ENCODE measurements at regions not wholly inside any gene's neighbourhood (a gene's known extent, or its start where the extent isn't known, plus 50 kb on each side); places are given as distances from the start of the nearest gene placed in this dataset.

DNA sequence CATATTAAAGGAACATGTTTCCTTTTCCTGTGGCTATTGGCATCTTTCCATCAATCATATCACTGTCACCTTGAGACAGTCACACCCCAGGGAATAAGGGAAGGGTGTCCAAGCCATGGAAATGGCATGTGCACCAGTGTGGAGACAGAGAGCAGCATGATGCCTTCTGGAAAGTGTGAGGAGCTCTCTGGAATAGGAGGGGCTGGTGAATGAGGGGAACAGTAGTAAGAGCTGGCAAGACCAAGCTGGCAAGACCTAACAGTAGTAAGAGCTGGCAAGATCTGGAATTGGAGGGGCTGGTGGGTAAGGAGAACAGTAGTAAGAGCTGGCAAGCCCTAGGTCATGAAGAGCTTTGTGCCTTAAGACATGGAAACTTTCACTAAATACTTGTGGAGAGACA lies 186.7 kb downstream of the C1orf94 start:
- no peaks in the 10 kb centered on the region for H3K4me1 ChIP-seq (ENCODE audit: low read depth)
- no peak for DNase-seq (ENCODE audit: low read depth in 1 of 2, low spot score in 1 of 2)
- H3K27ac ChIP-seq, result no peak overlapping the region
- no peaks in the 10 kb centered on the region for H3K9me3 ChIP-seq (ENCODE audit: low read depth)
- TF ChIP-seq, protein P1, sequence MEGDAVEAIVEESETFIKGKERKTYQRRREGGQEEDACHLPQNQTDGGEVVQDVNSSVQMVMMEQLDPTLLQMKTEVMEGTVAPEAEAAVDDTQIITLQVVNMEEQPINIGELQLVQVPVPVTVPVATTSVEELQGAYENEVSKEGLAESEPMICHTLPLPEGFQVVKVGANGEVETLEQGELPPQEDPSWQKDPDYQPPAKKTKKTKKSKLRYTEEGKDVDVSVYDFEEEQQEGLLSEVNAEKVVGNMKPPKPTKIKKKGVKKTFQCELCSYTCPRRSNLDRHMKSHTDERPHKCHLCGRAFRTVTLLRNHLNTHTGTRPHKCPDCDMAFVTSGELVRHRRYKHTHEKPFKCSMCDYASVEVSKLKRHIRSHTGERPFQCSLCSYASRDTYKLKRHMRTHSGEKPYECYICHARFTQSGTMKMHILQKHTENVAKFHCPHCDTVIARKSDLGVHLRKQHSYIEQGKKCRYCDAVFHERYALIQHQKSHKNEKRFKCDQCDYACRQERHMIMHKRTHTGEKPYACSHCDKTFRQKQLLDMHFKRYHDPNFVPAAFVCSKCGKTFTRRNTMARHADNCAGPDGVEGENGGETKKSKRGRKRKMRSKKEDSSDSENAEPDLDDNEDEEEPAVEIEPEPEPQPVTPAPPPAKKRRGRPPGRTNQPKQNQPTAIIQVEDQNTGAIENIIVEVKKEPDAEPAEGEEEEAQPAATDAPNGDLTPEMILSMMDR (IDR thresholded peaks at IDR 0.05; ENCODE audit: low read depth, low read length), result no peak
- no peaks in the 10 kb centered on the region for H3K36me3 ChIP-seq
- H3K27me3 ChIP-seq, result peaks cover 18% of the 10 kb centered on the region
- H3K4me3 ChIP-seq, result no peak overlapping the region

DNA sequence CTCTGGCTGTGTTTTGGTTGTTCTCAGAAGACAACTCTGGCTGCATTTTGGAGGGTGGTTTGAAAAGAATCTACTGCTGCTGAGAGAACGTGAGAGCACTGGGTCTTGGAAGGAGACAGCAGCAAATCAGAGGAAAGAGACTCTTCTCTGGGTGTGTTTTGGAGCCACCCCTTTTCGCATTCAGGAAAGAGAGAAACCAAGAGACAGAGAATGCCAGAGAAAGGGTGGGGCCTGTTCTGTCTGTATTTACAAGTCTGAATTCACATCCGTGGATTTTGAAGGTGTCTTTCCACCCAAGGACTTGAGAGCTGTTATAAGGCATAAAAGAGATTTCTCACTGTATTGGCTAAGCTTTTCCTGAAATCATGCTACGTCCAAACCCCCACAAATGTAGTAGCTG lies 187.2 kb downstream of the C1orf94 start:
- no peaks in the 10 kb centered on the region for H3K36me3 ChIP-seq
- no peaks in the 10 kb centered on the region for H3K4me1 ChIP-seq (ENCODE audit: low read depth)
- no peak overlapping the region for H3K4me3 ChIP-seq
- TF ChIP-seq, protein P1 (IDR thresholded peaks at IDR 0.05; ENCODE audit: low read depth, low read length), result no peak
- H3K27ac ChIP-seq, result no peak overlapping the region
- no peak for DNase-seq (ENCODE audit: low read depth in 1 of 2, low spot score in 1 of 2)
- peaks cover 18% of the 10 kb centered on the region for H3K27me3 ChIP-seq
- no peaks in the 10 kb centered on the region for H3K9me3 ChIP-seq (ENCODE audit: low read depth)

DNA sequence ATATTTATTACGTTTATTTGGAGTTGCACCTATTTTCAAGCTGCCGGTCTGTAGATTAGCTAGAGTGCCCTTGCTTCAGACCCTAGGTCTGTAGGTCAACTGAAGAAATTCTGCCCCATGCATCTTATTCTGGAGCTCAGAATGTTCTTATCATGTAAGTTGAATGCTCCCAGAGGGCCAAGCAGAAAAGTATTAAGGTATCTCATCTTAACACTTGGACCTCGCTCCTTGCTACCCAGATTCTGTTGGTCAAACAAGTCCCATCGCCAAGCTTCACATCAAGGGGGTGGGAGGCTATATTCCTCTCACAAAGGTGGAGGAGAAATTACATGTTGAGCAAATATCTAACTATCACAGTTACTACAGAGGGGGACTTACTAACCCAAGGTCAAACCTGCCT lies 187.7 kb downstream of the C1orf94 start:
- Histone ChIP-seq H3K4me3 (no peak overlapping the region), H3K27me3 (peaks cover 18% of the 10 kb centered on the region), H3K4me1 (ENCODE audit: low read depth) (no peaks in the 10 kb centered on the region), H3K9me3 (ENCODE audit: low read depth) (no peaks in the 10 kb centered on the region), H3K27ac (no peak overlapping the region), H3K36me3 (no peaks in the 10 kb centered on the region)
- no peak for DNase-seq (ENCODE audit: low read depth in 1 of 2, low spot score in 1 of 2)
- TF ChIP-seq, protein P1 (IDR thresholded peaks at IDR 0.05; ENCODE audit: low read depth, low read length), result no peak

DNA sequence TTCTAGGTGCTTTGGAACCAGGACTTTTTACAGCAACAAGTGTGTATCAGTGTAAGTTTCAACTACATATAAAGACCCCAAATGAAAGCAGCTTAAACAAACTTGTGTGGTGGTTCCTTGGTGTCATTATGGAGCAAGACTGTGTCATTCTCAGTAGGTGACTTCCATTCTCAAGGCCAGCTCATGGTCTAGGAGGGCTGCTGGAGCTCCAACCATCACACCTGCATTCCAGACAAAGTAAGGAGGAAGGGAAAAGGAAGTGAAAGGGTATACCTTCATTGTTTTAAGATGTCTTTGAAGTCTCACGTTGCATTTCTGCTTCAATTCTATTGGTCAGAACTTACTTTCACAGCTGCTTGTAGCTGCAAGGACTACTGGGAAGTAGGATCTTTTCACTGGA lies 188.6 kb downstream of the C1orf94 start:
- TF ChIP-seq, protein P1 (IDR thresholded peaks at IDR 0.05; ENCODE audit: low read depth, low read length), result no peak
- H3K36me3 ChIP-seq, result no peaks in the 10 kb centered on the region
- H3K4me1 ChIP-seq (ENCODE audit: low read depth), result no peaks in the 10 kb centered on the region
- peaks cover 21% of the 10 kb centered on the region for H3K27me3 ChIP-seq
- no peak for DNase-seq (ENCODE audit: low read depth in 1 of 2, low spot score in 1 of 2)
- H3K4me3 ChIP-seq, result no peak overlapping the region
- H3K27ac ChIP-seq, result no peak overlapping the region
- no peaks in the 10 kb centered on the region for H3K9me3 ChIP-seq (ENCODE audit: low read depth)

DNA sequence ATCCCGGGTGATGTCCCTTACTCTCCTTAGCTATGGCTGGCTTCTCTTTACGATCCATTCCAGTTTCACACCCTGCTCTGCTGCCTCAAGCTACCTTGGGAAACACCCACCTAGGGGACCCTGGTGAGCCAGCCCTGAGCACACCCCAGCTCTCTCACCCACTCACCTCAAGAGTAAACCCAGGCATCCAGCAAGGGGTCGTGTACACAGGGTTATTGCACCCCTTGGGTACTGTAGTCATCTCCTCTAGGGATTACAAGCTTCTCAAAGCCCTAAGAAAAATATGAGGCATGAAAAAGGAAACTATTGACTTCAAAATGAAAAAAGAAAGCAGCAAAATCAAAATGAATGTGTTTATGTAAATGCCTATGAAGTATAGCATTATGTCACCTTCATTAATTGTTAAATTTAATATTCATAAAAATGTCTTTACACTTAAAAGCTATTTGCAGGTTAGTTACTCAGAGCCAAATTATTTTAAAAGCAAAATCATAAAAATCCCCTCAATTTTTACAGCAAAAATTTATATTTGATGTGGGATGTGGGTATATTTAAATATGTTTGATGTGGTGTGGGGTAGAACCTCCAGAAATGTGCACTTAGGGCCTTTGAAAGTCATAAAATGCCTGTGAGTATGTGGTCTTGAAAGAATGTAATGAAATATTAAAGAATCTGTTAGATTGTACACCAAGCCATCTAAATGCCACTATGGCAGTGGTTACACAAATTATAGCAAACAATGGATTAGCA lies 190.3 kb downstream of the C1orf94 start:
- H3K27me3 ChIP-seq, result peaks cover 23% of the 10 kb centered on the region
- no peak overlapping the region for H3K4me3 ChIP-seq
- no peaks in the 10 kb centered on the region for H3K36me3 ChIP-seq
- no peaks in the 10 kb centered on the region for H3K4me1 ChIP-seq (ENCODE audit: low read depth)
- no peak overlapping the region for H3K27ac ChIP-seq
- TF ChIP-seq, protein P1 (IDR thresholded peaks at IDR 0.05; ENCODE audit: low read depth, low read length), result no peak
- no peaks in the 10 kb centered on the region for H3K9me3 ChIP-seq (ENCODE audit: low read depth)
- no peak for DNase-seq (ENCODE audit: low read depth in 1 of 2, low spot score in 1 of 2)
